ENCODE measurements at regions not wholly inside any gene's neighbourhood (a gene's known extent, or its start where the extent isn't known, plus 50 kb on each side); places are given as distances from the start of the nearest gene placed in this dataset.

GRCh38 chr13:106651442-106651841 lies 83.5 kb upstream of the ARGLU1 start:
- DNase-seq (ENCODE audit: low read depth) = no peak
- no peak overlapping the region for H3K4me3 ChIP-seq (ENCODE audit: control insufficient read depth, low read depth, low read length)
- no peak for TF ChIP-seq CTCF (IDR thresholded peaks at IDR 0.05; ENCODE audit: control insufficient read depth, insufficient read depth, low read depth, low read length, missing control alignments)

- no peak for TF ChIP-seq CTCF (IDR thresholded peaks at IDR 0.05; ENCODE audit: control insufficient read depth, insufficient read depth, low read depth, low read length, missing control alignments)
- H3K4me3 ChIP-seq (ENCODE audit: control insufficient read depth, low read depth, low read length) = no peak overlapping the region
- DNase-seq (ENCODE audit: low read depth) = no peak
These were observed 82.8 kb upstream of the ARGLU1 start for GRCh38 chr13:106650690-106651205.

- TF ChIP-seq CTCF (IDR thresholded peaks at IDR 0.05; ENCODE audit: control insufficient read depth, insufficient read depth, low read depth, low read length, missing control alignments) = no peak
- no peak for DNase-seq (ENCODE audit: low read depth)
- no peak overlapping the region for H3K4me3 ChIP-seq (ENCODE audit: control insufficient read depth, low read depth, low read length)
These were observed 81.6 kb upstream of the ARGLU1 start for GRCh38 chr13:106649495-106649894.

GRCh38 chr13:106640515-106640914 lies 72.6 kb upstream of the ARGLU1 start:
- no peak for TF ChIP-seq CTCF (IDR thresholded peaks at IDR 0.05; ENCODE audit: control insufficient read depth, insufficient read depth, low read depth, low read length, missing control alignments)
- DNase-seq (ENCODE audit: low read depth) = no peak
- no peak overlapping the region for H3K4me3 ChIP-seq (ENCODE audit: control insufficient read depth, low read depth, low read length)

GRCh38 chr13:106637519-106637918 lies 69.6 kb upstream of the ARGLU1 start:
- no peak for DNase-seq (ENCODE audit: low read depth)
- TF ChIP-seq CTCF (IDR thresholded peaks at IDR 0.05; ENCODE audit: control insufficient read depth, insufficient read depth, low read depth, low read length, missing control alignments) = no peak

GRCh38 chr13:106636492-106636891 lies 68.6 kb upstream of the ARGLU1 start:
- no peak for TF ChIP-seq CTCF (IDR thresholded peaks at IDR 0.05; ENCODE audit: control insufficient read depth, insufficient read depth, low read depth, low read length, missing control alignments)
- no peak for DNase-seq (ENCODE audit: low read depth)
- no peak overlapping the region for H3K4me3 ChIP-seq (ENCODE audit: control insufficient read depth, low read depth, low read length)

More at GRCh38 chr13:106637519-106637918, 69.6 kb upstream of the ARGLU1 start:
- no peak overlapping the region for H3K4me3 ChIP-seq (ENCODE audit: control insufficient read depth, low read depth, low read length)

GRCh38 chr13:106635616-106636015 lies 67.7 kb upstream of the ARGLU1 start:
- TF ChIP-seq CTCF (IDR thresholded peaks at IDR 0.05; ENCODE audit: control insufficient read depth, insufficient read depth, low read depth, low read length, missing control alignments) = no peak
- DNase-seq (ENCODE audit: low read depth) = no peak
- H3K4me3 ChIP-seq (ENCODE audit: control insufficient read depth, low read depth, low read length) = no peak overlapping the region
